ENCODE measurements at regions not wholly inside any gene's neighbourhood (a gene's known extent, or its start where the extent isn't known, plus 50 kb on each side); places are given as distances from the start of the nearest gene placed in this dataset.

GRCh38 chr4:117428536-117428935, 343.2 kb upstream of the TRAM1L1 start:
- DNase-seq: no peak

- DNase-seq: no peak
Observed at GRCh38 chr4:117429061-117429460, 343.7 kb upstream of the TRAM1L1 start.

- no peak for DNase-seq
Observed at GRCh38 chr4:117429506-117429905, 344.1 kb upstream of the TRAM1L1 start.

GRCh38 chr4:117434424-117434823, 349.0 kb upstream of the TRAM1L1 start:
- DNase-seq: no peak

GRCh38 chr4:117447925-117448324, 362.5 kb upstream of the TRAM1L1 start:
- no peak for DNase-seq

- no peak for DNase-seq
Observed at GRCh38 chr4:117455088-117455487, 369.7 kb upstream of the TRAM1L1 start.

- no peak for DNase-seq
Observed at GRCh38 chr4:117466388-117466787, 381.0 kb upstream of the TRAM1L1 start.

- DNase-seq: no peak
Observed at GRCh38 chr4:117467404-117467803, 382.0 kb upstream of the TRAM1L1 start.

- no peak for DNase-seq
Observed at GRCh38 chr4:117474987-117475386, 389.6 kb upstream of the TRAM1L1 start.

- no peak for DNase-seq
Observed at GRCh38 chr4:117477925-117478324, 392.5 kb upstream of the TRAM1L1 start.

GRCh38 chr4:117478702-117479101, 393.3 kb upstream of the TRAM1L1 start:
- DNase-seq: no peak

GRCh38 chr4:117479673-117480072, 394.3 kb upstream of the TRAM1L1 start:
- no peak for DNase-seq

GRCh38 chr4:117481742-117482141, 396.4 kb upstream of the TRAM1L1 start:
- DNase-seq: no peak

GRCh38 chr4:117488692-117489091, 403.3 kb upstream of the TRAM1L1 start:
- DNase-seq: no peak

GRCh38 chr4:117489107-117489506, 403.7 kb upstream of the TRAM1L1 start:
- no peak for DNase-seq

- no peak for DNase-seq
Observed at GRCh38 chr4:117491516-117491915, 406.1 kb upstream of the TRAM1L1 start.

GRCh38 chr4:117495802-117496201, 410.4 kb upstream of the TRAM1L1 start:
- DNase-seq: no peak

GRCh38 chr4:117512414-117512813, 427.0 kb upstream of the TRAM1L1 start:
- DNase-seq: no peak

GRCh38 chr4:117514391-117515175, 429.2 kb upstream of the TRAM1L1 start:
- DNase-seq: no peak

GRCh38 chr4:117515921-117516320, 430.5 kb upstream of the TRAM1L1 start:
- no peak for DNase-seq

GRCh38 chr4:117527601-117528000, 442.2 kb upstream of the TRAM1L1 start:
- DNase-seq: no peak

GRCh38 chr4:117529401-117529800, 444.0 kb upstream of the TRAM1L1 start:
- DNase-seq: no peak

GRCh38 chr4:117533501-117533900, 448.1 kb upstream of the TRAM1L1 start:
- no peak for DNase-seq

- DNase-seq: no peak
Observed at GRCh38 chr4:117545039-117545438, 459.7 kb upstream of the TRAM1L1 start.
